ENCODE measurements at regions not wholly inside any gene's neighbourhood (a gene's known extent, or its start where the extent isn't known, plus 50 kb on each side); places are given as distances from the start of the nearest gene placed in this dataset.
"Not testable (repeated sequence)": the region's sequence is repeated elsewhere in the genome, so short reads cannot be mapped to it uniquely, and the experiment has no call there.

DNA sequence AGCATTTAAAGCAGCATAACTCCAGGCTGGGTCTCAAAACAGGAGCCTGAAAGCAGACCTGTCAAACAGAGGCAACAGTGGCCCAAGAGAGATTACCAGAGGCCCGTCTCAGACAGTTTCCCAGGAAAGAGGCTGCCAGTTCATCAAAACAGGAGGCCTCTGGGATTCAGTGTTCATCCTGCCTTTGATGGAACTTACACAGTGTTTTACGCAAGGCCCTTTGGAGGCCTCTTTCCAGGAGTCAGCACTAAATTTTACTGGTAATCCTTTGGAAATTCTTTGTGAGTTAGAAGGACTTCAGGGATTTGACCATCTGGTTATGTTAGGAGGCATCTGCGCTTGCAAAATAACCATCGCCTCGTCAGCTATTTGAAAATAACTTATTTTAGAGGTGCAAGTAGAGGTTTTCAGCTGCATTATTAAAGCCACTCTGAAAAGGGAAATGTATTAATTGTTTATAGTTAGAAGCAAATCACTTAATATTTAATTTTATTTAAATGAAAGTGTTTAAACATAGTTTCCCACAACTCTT lies 501.2 kb upstream of the COBL start:
- Mint-ChIP-seq H3K4me1 (no peaks in the 10 kb centered on the region), H3K4me3 (no peak overlapping the region), H3K27me3 (no peaks in the 10 kb centered on the region), H3K36me3 (no peaks in the 10 kb centered on the region), H3K27ac (no peak overlapping the region), H3K9me3 (peaks cover 8% of the 10 kb centered on the region)

DNA sequence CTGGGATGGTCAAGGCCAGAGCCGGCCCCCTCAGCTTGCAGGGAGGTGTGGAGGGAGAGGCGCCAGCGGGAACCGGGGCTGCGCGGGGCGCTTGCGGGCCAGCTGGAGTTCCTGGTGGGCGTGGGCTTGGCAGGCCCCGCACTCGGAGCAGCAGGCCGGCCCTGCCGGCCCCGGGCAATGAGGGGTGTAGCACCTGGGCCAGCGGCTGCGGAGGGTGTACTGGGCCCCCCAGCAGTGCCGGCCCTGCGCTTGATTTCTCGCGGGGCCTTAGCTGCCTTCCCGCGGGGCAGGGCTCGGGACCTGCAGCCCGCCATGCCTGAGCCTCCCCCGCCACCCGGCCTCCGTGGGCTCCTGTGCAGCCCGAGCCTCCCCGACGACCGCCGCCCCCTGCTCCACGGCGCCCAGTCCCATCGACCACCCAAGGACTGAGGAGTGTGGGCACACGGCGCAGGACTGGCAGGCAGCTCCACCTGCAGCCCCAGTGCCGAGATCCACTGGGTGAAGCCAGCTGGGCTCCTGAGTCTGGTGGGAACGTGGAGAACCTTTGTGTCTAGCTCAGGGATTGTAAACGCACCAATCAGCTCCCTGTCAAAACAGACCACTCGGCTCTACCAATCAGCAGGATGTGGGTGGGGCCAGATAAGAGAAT lies 489.3 kb upstream of the COBL start:
- H3K36me3 Mint-ChIP-seq, H3K4me3 Mint-ChIP-seq, H3K27me3 Mint-ChIP-seq, H3K27ac Mint-ChIP-seq, H3K9me3 Mint-ChIP-seq, H3K4me1 Mint-ChIP-seq: not testable (repeated sequence)

DNA sequence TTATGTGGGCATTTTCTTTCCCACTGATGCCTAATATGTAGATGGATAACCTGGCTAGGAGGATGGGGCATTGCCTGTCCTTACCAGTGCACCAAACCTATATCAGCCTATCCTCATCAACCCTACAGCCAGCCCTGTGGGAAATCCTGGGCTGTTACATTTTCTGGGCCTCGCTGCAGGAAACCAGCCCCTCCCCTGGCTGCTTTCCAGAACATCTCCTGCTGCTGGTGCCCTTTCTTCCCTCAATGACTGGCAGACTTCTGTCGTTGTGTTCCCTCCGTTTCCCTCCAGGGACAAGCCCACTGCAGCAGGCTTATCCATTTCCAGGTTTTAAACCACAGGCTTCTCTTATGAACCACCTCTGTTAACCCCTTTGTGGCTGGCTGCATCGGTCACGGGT lies 486.1 kb upstream of the COBL start:
- Mint-ChIP-seq H3K27me3 (no peaks in the 10 kb centered on the region), H3K9me3 (no peaks in the 10 kb centered on the region), H3K4me1 (no peaks in the 10 kb centered on the region), H3K27ac (no peak overlapping the region), H3K4me3 (no peak overlapping the region), H3K36me3 (no peaks in the 10 kb centered on the region)

DNA sequence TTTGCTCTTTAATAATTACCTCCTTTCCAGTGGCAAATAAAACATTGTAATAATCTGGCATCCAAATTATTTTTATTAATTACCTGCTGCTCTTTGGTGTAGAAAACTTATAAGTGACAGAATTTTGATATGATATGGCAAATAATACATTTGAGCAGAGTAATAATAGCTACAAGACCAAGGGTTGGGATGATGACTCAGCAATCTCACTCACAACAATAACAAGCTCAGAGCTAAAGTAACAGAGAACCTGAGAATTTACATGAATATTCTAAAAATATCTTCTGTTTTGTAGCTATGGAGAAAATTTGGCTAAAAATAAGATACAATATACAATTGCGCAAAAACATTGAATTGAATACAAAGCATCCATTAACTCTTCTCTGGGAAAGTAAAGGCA lies 480.8 kb upstream of the COBL start:
- H3K4me3 Mint-ChIP-seq: no peak overlapping the region
- H3K27me3 Mint-ChIP-seq: no peaks in the 10 kb centered on the region
- no peaks in the 10 kb centered on the region for H3K9me3 Mint-ChIP-seq
- H3K4me1 Mint-ChIP-seq: no peaks in the 10 kb centered on the region
- H3K36me3 Mint-ChIP-seq: no peaks in the 10 kb centered on the region
- no peak overlapping the region for H3K27ac Mint-ChIP-seq

DNA sequence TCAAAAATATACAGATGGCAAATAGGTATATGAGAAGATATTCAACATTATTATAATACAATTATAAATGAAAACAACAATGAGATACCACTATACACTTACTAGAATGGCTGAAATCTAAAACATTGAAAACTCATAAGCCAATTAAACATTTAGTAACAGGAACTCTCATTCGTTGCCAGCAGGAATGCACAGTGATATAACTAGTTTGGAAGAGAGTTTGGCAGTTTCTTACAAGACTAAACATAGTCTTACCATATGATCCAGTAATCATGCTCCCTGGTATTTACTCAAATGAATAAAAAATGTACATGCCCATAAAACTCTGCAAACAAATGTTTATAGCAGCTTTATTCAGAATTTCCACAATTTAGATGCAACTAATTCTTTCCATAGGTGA lies 476.2 kb upstream of the COBL start:
- Mint-ChIP-seq H3K4me1 (no peaks in the 10 kb centered on the region), H3K9me3 (no peaks in the 10 kb centered on the region), H3K36me3 (no peaks in the 10 kb centered on the region), H3K27me3 (no peaks in the 10 kb centered on the region), H3K4me3 (no peak overlapping the region), H3K27ac (no peak overlapping the region)

DNA sequence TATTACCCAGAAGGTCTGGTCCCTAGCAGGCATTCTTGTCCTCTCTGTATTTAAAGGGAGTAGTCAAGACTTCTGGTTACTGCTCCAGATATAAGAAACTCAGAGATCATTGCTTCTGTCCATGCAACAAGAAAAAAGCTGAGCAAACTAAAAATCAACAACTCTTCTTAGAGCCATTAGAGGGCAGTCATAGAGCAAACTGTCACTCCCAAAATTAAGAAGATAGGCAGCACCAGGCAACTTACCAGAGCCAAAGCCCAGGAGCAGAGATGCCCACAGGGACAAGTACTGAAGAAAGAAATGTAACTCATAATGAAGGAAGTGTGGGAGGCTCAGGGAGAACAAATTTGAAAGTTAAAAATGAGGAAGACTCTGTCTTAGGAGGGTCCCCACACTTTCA lies 472.9 kb upstream of the COBL start:
- Mint-ChIP-seq H3K4me1 (no peaks in the 10 kb centered on the region), H3K27me3 (no peaks in the 10 kb centered on the region), H3K9me3 (peaks cover 8% of the 10 kb centered on the region), H3K4me3 (no peak overlapping the region), H3K36me3 (no peaks in the 10 kb centered on the region), H3K27ac (no peak overlapping the region)

- Mint-ChIP-seq H3K4me3 (no peak overlapping the region), H3K4me1 (no peaks in the 10 kb centered on the region), H3K9me3 (peaks cover 8% of the 10 kb centered on the region), H3K27ac (no peak overlapping the region), H3K36me3 (no peaks in the 10 kb centered on the region), H3K27me3 (no peaks in the 10 kb centered on the region)
Observed at GRCh38 chr7:51786284-51786683, 469.7 kb upstream of the COBL start.

GRCh38 chr7:51785876-51786275 lies 469.3 kb upstream of the COBL start:
- Mint-ChIP-seq H3K27me3 (no peaks in the 10 kb centered on the region), H3K4me3 (no peak overlapping the region), H3K4me1 (no peaks in the 10 kb centered on the region), H3K36me3 (no peaks in the 10 kb centered on the region), H3K27ac (no peak overlapping the region), H3K9me3 (peaks cover 8% of the 10 kb centered on the region)

GRCh38 chr7:51785171-51785570 lies 468.6 kb upstream of the COBL start:
- H3K27ac Mint-ChIP-seq: no peak overlapping the region
- no peaks in the 10 kb centered on the region for H3K27me3 Mint-ChIP-seq
- H3K4me1 Mint-ChIP-seq: no peaks in the 10 kb centered on the region
- H3K36me3 Mint-ChIP-seq: no peaks in the 10 kb centered on the region
- no peak overlapping the region for H3K4me3 Mint-ChIP-seq
- H3K9me3 Mint-ChIP-seq: peaks cover 8% of the 10 kb centered on the region

- Mint-ChIP-seq H3K27ac (no peak overlapping the region), H3K36me3 (no peaks in the 10 kb centered on the region)
Observed at GRCh38 chr7:51783241-51783640, 466.6 kb upstream of the COBL start.

DNA sequence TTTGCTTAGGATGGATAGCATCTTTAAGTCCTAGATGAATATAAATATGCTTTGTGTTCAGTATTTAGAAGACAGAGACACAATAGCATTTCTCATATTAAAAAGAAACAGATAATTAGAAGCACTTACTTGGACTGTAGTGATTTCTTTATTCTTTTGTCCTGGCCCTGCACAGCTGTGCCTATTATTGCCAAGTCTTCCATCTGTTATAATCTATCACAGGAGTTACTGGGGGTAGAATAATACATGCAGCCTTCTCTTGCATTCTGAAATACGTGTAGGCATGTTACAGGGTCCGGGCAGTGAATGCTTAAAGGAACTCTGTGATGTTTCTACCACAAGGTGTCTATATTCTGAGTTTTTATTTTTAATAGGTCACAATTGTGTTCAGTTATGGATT lies 461.5 kb upstream of the COBL start:
- no peak overlapping the region for H3K4me3 Mint-ChIP-seq
- H3K27ac Mint-ChIP-seq: no peak overlapping the region
- no peaks in the 10 kb centered on the region for H3K36me3 Mint-ChIP-seq
- H3K27me3 Mint-ChIP-seq: no peaks in the 10 kb centered on the region
- H3K4me1 Mint-ChIP-seq: no peaks in the 10 kb centered on the region
- no peaks in the 10 kb centered on the region for H3K9me3 Mint-ChIP-seq

More at GRCh38 chr7:51783241-51783640, 466.6 kb upstream of the COBL start:
- Mint-ChIP-seq H3K9me3 (peaks cover 8% of the 10 kb centered on the region), H3K4me1 (no peaks in the 10 kb centered on the region), H3K27me3 (no peaks in the 10 kb centered on the region), H3K4me3 (no peak overlapping the region)

DNA sequence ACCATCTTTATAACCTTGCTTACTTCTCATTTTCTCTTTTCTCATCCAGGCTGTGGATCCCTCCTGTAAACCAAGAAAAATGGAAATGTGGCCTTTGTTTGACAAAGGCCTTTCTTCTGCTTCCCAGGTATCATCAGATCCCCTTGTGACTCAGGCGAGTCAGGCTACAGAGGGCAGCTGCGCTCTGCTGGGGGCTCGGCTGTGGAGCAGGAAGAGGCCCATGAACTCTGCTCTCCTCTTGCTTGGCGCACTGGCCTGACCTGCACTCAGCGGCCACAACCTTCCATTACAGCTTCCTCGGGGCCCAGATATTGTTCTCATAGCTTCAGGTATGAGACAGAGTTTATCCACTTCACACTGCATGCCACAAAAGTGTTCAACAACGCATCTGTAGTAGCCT lies 457.6 kb upstream of the COBL start:
- H3K9me3 Mint-ChIP-seq: no peaks in the 10 kb centered on the region
- no peaks in the 10 kb centered on the region for H3K27me3 Mint-ChIP-seq
- no peak overlapping the region for H3K4me3 Mint-ChIP-seq
- H3K4me1 Mint-ChIP-seq: no peaks in the 10 kb centered on the region
- no peaks in the 10 kb centered on the region for H3K36me3 Mint-ChIP-seq
- H3K27ac Mint-ChIP-seq: no peak overlapping the region

GRCh38 chr7:51772190-51772589 lies 455.6 kb upstream of the COBL start:
- Mint-ChIP-seq H3K36me3 (no peaks in the 10 kb centered on the region), H3K4me3 (no peak overlapping the region), H3K27me3 (no peaks in the 10 kb centered on the region), H3K27ac (no peak overlapping the region), H3K9me3 (no peaks in the 10 kb centered on the region), H3K4me1 (no peaks in the 10 kb centered on the region)

DNA sequence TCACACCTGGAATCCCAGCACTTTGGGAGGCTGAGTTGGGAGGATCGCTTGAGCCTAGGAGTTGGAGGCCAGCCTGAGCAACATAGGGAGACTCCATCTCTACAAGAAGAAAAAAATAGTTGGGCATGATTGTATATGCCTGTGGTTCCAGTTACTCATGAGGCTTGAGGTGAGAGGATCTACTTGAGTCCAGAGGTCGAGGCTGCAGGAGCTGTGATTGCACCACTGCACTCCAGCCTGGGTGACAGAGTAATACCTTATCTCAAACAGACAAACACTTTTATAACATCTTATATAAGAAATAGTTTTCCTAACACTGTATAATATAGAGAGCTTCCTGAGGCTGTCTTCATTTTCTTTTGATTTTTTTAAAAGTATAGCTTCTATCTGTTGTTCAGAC lies 448.4 kb upstream of the COBL start:
- Mint-ChIP-seq H3K36me3 (no peaks in the 10 kb centered on the region), H3K27ac (no peak overlapping the region), H3K27me3 (no peaks in the 10 kb centered on the region), H3K4me3 (no peak overlapping the region), H3K4me1 (no peaks in the 10 kb centered on the region), H3K9me3 (peaks cover 9% of the 10 kb centered on the region)

DNA sequence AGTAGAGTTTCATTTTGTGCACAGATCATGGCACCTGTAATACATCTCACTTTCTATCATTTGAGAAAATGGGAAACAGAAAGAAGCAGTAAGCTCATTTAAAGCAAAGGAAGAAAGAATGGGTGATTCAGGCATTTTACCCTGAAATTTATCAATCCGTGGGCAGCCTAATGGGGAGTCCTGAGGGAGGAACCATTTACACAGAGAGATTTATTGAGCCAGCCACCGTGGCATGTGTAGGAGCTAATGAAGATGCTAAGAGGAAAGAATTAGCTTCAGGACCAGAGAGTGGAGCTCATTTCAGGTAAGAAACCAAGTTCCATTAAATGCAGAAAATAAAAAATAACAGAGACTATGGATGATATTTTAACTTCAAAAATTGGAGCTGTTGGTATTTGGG lies 443.4 kb upstream of the COBL start:
- no peaks in the 10 kb centered on the region for H3K27me3 Mint-ChIP-seq

GRCh38 chr7:51757960-51758359 lies 441.4 kb upstream of the COBL start:
- Mint-ChIP-seq H3K9me3 (no peaks in the 10 kb centered on the region), H3K4me1 (no peaks in the 10 kb centered on the region), H3K27ac (no peak overlapping the region), H3K27me3 (no peaks in the 10 kb centered on the region), H3K4me3 (no peak overlapping the region), H3K36me3 (no peaks in the 10 kb centered on the region)

More for the DNA sequence above, 443.4 kb upstream of the COBL start:
- Mint-ChIP-seq H3K4me3 (no peak overlapping the region), H3K36me3 (no peaks in the 10 kb centered on the region), H3K9me3 (peaks cover 9% of the 10 kb centered on the region), H3K27ac (no peak overlapping the region), H3K4me1 (no peaks in the 10 kb centered on the region)

DNA sequence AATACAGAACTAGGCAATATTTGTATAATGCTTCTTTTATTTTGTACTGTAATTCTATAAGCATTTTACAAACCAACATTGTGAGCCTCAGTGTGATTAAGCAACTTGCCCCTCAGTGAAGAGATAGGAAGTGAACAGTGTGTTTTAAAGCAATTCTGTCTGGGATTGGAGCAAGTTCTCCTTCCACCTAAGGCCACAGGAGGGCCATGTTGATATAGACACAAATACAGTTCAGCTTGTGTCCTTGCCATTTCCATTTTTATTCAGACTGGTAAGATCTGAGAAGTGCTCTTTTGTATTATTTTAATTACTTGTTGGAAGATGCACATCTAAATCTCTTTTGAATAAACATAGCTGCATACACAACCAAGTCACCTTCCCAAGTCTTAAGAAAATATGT lies 416.3 kb upstream of the COBL start:
- Mint-ChIP-seq H3K27ac (no peak overlapping the region), H3K4me1 (no peaks in the 10 kb centered on the region), H3K9me3 (peaks cover 10% of the 10 kb centered on the region), H3K36me3 (no peaks in the 10 kb centered on the region), H3K4me3 (no peak overlapping the region), H3K27me3 (no peaks in the 10 kb centered on the region)
